ENCODE measurements at regions not wholly inside any gene's neighbourhood (a gene's known extent, or its start where the extent isn't known, plus 50 kb on each side); places are given as distances from the start of the nearest gene placed in this dataset.
"Not testable (repeated sequence)": the region's sequence is repeated elsewhere in the genome, so short reads cannot be mapped to it uniquely, and the experiment has no call there.

- H3K27me3 ChIP-seq (ENCODE audit: control insufficient read depth in 2 of 2, insufficient read depth in 2 of 2, low read length in 2 of 2); H4K20me1 ChIP-seq (ENCODE audit: insufficient read depth, low read length); H3K79me2 ChIP-seq (ENCODE audit: insufficient read depth, low read length); H3K36me3 Mint-ChIP-seq; H3K27ac ChIP-seq (ENCODE audit: low read depth in 1 of 2, low read length in 2 of 2); H3K4me3 ChIP-seq (replicated peaks in 1 of 3; ENCODE audit: low read depth in 2 of 3, low read length in 3 of 3); intact Hi-C loops (cut with micrococcal nuclease); H3K4me2 ChIP-seq (replicated peaks; ENCODE audit: extremely low read depth, low read length, poor library complexity, severe bottlenecking); H3K36me3 ChIP-seq (replicated peaks in 1 of 2; ENCODE audit: control insufficient read depth in 1 of 2, insufficient read depth in 2 of 2, low read length in 2 of 2); H3K27me3 Mint-ChIP-seq (ENCODE audit: low read depth in 3 of 3); DNase-seq; H2AFZ ChIP-seq (ENCODE audit: insufficient read depth, low read depth, low read length, poor library complexity, severe bottlenecking); H3K27ac Mint-ChIP-seq; H3K4me1 ChIP-seq (ENCODE audit: control insufficient read depth in 1 of 2, insufficient read depth in 2 of 2, low read length in 2 of 2); H3K4me3 Mint-ChIP-seq; H3K4me1 Mint-ChIP-seq; H3K9ac ChIP-seq (ENCODE audit: insufficient read depth, low read length, poor library complexity, severe bottlenecking): not testable (repeated sequence)
- H3K9me3 ChIP-seq (replicated peaks in 1 of 2; ENCODE audit: control insufficient read depth in 1 of 2, insufficient read depth in 1 of 2, low read length in 2 of 2), result peaks cover 11 to 26% of the 10 kb centered on the region in 2 donors
- peaks cover 22 to 34% (median 31%) of the 10 kb centered on the region in 7 donors for H3K9me3 Mint-ChIP-seq
- WGBS (ENCODE audit: insufficient coverage), result no CpG with 5 or more reads among the region's 10 CpGs
Observed at GRCh38 chr4:49138818-49139217, 152.7 kb downstream of the CWH43 start.

- H4K20me1 ChIP-seq (ENCODE audit: insufficient read depth, low read length); H3K27me3 Mint-ChIP-seq (ENCODE audit: low read depth in 3 of 3); H3K9ac ChIP-seq (ENCODE audit: insufficient read depth, low read length, poor library complexity, severe bottlenecking); H3K27ac ChIP-seq (ENCODE audit: low read depth in 1 of 2, low read length in 2 of 2); H3K79me2 ChIP-seq (ENCODE audit: insufficient read depth, low read length); H3K4me1 ChIP-seq (ENCODE audit: control insufficient read depth in 1 of 2, insufficient read depth in 2 of 2, low read length in 2 of 2); H3K4me3 ChIP-seq (replicated peaks in 1 of 3; ENCODE audit: low read depth in 2 of 3, low read length in 3 of 3); H3K27me3 ChIP-seq (ENCODE audit: control insufficient read depth in 2 of 2, insufficient read depth in 2 of 2, low read length in 2 of 2); H3K36me3 Mint-ChIP-seq; H3K4me3 Mint-ChIP-seq; H3K36me3 ChIP-seq (replicated peaks in 1 of 2; ENCODE audit: control insufficient read depth in 1 of 2, insufficient read depth in 2 of 2, low read length in 2 of 2); DNase-seq; intact Hi-C loops (cut with micrococcal nuclease); H3K27ac Mint-ChIP-seq; H3K4me2 ChIP-seq (replicated peaks; ENCODE audit: extremely low read depth, low read length, poor library complexity, severe bottlenecking); H3K4me1 Mint-ChIP-seq; H2AFZ ChIP-seq (ENCODE audit: insufficient read depth, low read depth, low read length, poor library complexity, severe bottlenecking): not testable (repeated sequence)
- peaks cover 28 to 41% (median 35%) of the 10 kb centered on the region in 7 donors for H3K9me3 Mint-ChIP-seq
- H3K9me3 ChIP-seq (replicated peaks in 1 of 2; ENCODE audit: control insufficient read depth in 1 of 2, insufficient read depth in 1 of 2, low read length in 2 of 2), result peaks cover 14 to 31% of the 10 kb centered on the region in 2 donors
- 89% methylated on average over 4 of the region's 8 CpGs for WGBS (ENCODE audit: insufficient coverage)
Observed at GRCh38 chr4:49139513-49139912, 153.4 kb downstream of the CWH43 start.

GRCh38 chr4:49140351-49140750 lies 154.3 kb downstream of the CWH43 start:
- H3K79me2 ChIP-seq (ENCODE audit: insufficient read depth, low read length); H3K27ac Mint-ChIP-seq; DNase-seq; H3K27ac ChIP-seq (ENCODE audit: low read depth in 1 of 2, low read length in 2 of 2); H3K4me2 ChIP-seq (replicated peaks; ENCODE audit: extremely low read depth, low read length, poor library complexity, severe bottlenecking); H4K20me1 ChIP-seq (ENCODE audit: insufficient read depth, low read length); H3K4me3 ChIP-seq (replicated peaks in 1 of 3; ENCODE audit: low read depth in 2 of 3, low read length in 3 of 3); H2AFZ ChIP-seq (ENCODE audit: insufficient read depth, low read depth, low read length, poor library complexity, severe bottlenecking); H3K27me3 Mint-ChIP-seq (ENCODE audit: low read depth in 3 of 3); H3K4me1 ChIP-seq (ENCODE audit: control insufficient read depth in 1 of 2, insufficient read depth in 2 of 2, low read length in 2 of 2); intact Hi-C loops (cut with micrococcal nuclease); H3K27me3 ChIP-seq (ENCODE audit: control insufficient read depth in 2 of 2, insufficient read depth in 2 of 2, low read length in 2 of 2); H3K4me3 Mint-ChIP-seq; H3K36me3 Mint-ChIP-seq; H3K9ac ChIP-seq (ENCODE audit: insufficient read depth, low read length, poor library complexity, severe bottlenecking); H3K4me1 Mint-ChIP-seq; H3K36me3 ChIP-seq (replicated peaks in 1 of 2; ENCODE audit: control insufficient read depth in 1 of 2, insufficient read depth in 2 of 2, low read length in 2 of 2): not testable (repeated sequence)
- no CpG with 5 or more reads among the region's 8 CpGs for WGBS (ENCODE audit: insufficient coverage)
- H3K9me3 ChIP-seq (replicated peaks in 1 of 2; ENCODE audit: control insufficient read depth in 1 of 2, insufficient read depth in 1 of 2, low read length in 2 of 2), result peaks cover 20 to 38% of the 10 kb centered on the region in 2 donors
- H3K9me3 Mint-ChIP-seq, result peaks cover 30 to 43% (median 38%) of the 10 kb centered on the region in 7 donors

- H3K4me3 ChIP-seq (replicated peaks in 1 of 3; ENCODE audit: low read depth in 2 of 3, low read length in 3 of 3); H4K20me1 ChIP-seq (ENCODE audit: insufficient read depth, low read length): not testable (repeated sequence)
- 89% methylated on average over 4 of the region's 8 CpGs for WGBS (ENCODE audit: insufficient coverage)
Observed at GRCh38 chr4:49141955-49142354, 155.9 kb downstream of the CWH43 start.

More at GRCh38 chr4:49141955-49142354, 155.9 kb downstream of the CWH43 start:
- H3K27me3 ChIP-seq (ENCODE audit: control insufficient read depth in 2 of 2, insufficient read depth in 2 of 2, low read length in 2 of 2); H3K4me3 Mint-ChIP-seq; H3K27me3 Mint-ChIP-seq (ENCODE audit: low read depth in 3 of 3); H3K4me1 Mint-ChIP-seq; H3K27ac ChIP-seq (ENCODE audit: low read depth in 1 of 2, low read length in 2 of 2); intact Hi-C loops (cut with micrococcal nuclease); H3K4me1 ChIP-seq (ENCODE audit: control insufficient read depth in 1 of 2, insufficient read depth in 2 of 2, low read length in 2 of 2); H2AFZ ChIP-seq (ENCODE audit: insufficient read depth, low read depth, low read length, poor library complexity, severe bottlenecking); H3K36me3 Mint-ChIP-seq; H3K9ac ChIP-seq (ENCODE audit: insufficient read depth, low read length, poor library complexity, severe bottlenecking); H3K27ac Mint-ChIP-seq; DNase-seq; H3K36me3 ChIP-seq (replicated peaks in 1 of 2; ENCODE audit: control insufficient read depth in 1 of 2, insufficient read depth in 2 of 2, low read length in 2 of 2); H3K79me2 ChIP-seq (ENCODE audit: insufficient read depth, low read length); H3K4me2 ChIP-seq (replicated peaks; ENCODE audit: extremely low read depth, low read length, poor library complexity, severe bottlenecking): not testable (repeated sequence)
- H3K9me3 Mint-ChIP-seq, result peaks cover 31 to 56% (median 44%) of the 10 kb centered on the region in 7 donors
- H3K9me3 ChIP-seq (replicated peaks in 1 of 2; ENCODE audit: control insufficient read depth in 1 of 2, insufficient read depth in 1 of 2, low read length in 2 of 2), result peaks cover 33 to 54% of the 10 kb centered on the region in 2 donors
